ENCODE measurements at regions not wholly inside any gene's neighbourhood (a gene's known extent, or its start where the extent isn't known, plus 50 kb on each side); places are given as distances from the start of the nearest gene placed in this dataset.
"Not testable (repeated sequence)": the region's sequence is repeated elsewhere in the genome, so short reads cannot be mapped to it uniquely, and the experiment has no call there.

DNA sequence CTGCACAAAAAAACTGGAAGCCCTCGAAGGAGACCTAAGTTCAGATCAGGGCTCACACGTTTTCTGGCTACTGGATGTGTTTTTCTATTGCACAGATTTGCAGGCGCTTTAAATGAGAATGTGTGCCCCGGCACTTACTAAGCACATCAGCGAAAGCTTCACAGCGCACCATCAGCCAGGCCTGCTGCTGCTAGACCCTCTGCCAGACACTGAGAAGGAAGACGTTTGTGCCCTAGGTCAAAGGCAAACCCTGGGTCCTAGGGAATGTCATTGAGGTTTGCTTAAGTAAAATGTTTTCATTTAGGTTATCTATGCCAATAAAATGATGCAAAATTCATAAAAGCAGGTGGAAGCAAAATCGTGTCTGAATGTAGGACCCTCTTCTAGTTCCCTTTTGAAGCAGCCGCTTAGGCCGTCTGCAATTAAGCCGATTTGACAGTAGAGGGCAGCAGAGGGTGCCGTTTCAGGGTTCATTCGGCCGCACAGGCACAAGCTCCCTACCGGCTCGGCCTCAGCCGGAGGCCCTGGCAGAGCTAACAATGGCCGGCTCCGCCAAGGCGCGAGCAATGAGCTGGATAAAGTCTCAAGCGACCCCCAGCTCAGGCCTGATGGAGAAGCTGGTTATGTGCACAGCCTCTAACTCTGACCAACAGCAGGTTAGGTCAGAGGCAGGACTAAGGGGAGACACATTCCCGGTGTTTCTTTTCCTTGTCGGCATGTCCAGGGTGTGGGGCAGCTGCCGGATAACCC lies 107.2 kb upstream of the FOXA2 start:
- peak; percentile 66 for DNase-seq

DNA sequence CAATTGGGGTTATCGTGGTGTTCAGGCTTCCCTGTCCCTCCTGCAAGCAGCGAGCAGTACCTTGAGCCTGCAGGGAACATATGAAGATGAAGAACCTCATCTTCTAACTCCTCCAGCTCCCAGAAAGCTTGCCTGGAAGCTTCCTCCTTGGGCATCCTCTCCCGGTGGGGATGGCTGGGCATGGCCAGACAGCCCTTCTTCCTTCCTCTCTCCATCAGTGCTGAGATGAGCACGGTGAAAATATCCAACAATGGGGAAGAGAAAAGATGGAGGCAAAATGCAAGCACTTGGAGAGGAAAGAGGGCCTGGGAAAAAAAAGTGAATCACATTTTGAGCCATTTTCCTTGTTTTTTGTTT lies 107.7 kb upstream of the FOXA2 start:
- no peak for DNase-seq

DNA sequence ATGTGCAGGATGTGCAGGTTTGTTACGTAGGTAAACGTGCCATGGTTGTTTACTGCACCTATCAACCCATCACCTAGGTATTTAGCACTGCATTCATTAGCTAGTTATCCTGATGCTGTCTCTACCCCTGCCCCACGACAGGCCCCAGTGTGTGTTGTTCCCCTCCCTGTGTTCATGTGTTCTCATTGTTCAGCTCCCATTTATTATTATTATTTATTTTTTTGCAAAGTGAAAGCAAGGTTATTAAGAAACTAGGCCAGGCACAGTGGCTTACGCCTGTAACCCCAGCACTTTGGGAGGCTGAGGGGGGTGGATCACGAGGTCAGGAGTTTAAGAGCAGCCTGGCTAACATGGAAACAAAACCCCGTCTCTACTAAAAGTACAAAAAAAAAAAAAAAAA lies 108.2 kb upstream of the FOXA2 start:
- DNase-seq: not testable (repeated sequence)

DNA sequence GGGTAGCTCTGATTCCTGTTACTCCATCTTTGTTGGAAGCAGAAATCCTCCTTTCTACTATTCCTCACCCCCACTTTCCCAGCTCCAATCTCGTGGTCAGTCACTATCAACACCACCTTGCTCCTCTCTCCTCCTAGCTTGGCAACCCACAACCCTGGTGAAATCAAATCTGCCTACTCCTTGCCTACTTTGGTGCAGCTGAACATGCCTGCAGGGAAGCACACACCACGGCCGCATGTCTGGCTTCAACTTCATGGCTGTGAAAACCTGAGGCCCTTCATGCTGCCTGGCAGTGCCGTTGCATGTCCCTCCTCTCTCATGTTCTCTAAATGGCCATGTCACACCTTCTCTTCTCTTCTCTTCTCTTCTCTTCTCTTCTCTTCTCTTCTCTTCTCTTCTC lies 112.4 kb upstream of the FOXA2 start:
- no peak for DNase-seq

DNA sequence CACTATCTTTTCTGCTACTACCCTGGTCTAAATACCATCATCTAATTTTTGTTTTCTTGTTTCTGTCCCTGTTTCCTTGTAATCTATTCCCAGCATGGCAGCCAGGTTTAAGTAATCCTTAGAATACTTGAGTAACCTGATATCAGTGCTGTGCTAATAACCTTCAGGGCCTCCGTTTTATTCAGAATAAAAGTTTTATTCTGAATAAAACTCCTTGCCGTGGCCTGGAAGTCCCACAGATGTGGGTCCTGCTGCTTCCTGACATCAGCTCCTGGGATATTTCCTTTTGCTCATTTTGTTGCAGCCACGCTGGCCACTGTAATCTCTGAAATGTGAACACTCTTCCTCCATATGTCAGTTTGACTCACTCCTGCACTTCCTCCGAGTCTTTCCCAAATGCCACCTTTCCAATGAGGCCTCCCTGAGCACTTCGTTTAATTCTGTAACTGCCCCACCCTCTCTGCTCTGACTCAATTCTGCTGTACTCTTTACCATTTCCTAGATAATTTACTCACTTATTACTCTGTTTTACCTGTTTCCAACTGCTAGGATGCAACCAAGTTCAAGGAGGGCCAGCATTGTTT lies 114.0 kb upstream of the FOXA2 start:
- DNase-seq: no peak

DNA sequence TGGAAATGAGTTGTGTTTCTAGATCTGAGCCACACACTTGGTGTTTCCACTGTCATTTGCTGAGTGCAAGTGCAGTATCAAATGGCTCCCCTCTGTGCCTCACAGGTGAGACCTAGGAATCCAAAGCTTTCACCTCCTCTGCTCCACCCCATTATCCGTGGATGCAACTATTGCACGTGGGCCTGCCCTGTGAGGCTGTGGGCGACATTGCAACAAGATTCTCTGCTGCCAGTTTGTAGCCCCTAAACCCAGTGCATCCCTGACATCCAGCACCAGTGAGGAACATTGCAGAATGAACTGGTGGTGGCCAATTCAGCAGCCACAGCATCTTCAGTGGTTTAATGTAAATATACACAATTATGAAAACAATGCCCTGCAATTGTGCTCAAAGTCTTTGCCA lies 115.0 kb upstream of the FOXA2 start:
- no peak for DNase-seq

DNA sequence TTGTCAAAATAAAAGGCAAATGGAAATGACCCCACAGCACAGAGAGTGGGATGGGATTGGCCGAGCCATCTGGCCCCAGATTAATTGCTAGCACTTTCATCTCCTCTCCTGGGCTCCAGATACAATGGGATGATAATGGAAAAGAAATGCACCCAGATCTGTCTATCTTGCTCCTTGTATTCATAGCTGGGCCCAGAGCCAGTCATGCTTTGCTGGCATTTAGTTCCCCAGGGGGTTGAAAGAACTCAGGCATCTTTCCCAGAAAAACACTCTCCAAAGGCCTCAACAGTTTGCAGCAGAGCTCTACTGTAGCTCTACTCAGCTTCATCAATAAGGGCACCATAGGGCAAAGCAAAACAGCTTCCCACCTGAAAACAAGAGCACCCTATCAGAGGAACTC lies 116.0 kb upstream of the FOXA2 start:
- no peak for DNase-seq

DNA sequence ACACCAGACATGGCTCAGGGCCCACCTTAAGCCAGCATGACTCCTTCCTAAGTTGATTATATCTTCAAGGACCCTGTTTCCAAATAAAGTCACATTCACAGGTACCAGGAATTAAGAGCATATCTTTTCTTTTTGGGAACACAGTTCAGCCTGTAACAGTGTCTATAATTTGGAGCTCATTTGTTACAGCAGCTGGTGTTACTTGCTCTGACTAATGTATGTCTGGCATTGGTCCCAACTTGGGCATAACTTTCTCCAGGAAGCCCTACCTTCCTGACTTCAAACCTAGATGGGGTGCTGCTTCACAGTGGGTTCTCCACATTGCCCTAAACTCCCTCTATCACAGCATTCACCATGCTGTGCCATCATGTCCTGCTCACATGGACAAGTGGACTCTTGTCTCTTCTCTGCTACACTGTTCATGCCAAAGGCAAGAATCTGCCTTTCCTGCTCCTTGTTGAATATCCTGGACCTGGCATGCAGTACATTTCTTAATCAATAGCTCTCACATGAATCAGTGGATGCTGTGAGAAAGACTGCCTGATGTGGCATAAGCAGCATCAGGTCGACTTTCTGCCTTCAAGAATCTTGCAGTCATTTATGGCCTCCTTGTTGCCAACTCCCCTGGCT lies 117.4 kb upstream of the FOXA2 start:
- no peak for DNase-seq

DNA sequence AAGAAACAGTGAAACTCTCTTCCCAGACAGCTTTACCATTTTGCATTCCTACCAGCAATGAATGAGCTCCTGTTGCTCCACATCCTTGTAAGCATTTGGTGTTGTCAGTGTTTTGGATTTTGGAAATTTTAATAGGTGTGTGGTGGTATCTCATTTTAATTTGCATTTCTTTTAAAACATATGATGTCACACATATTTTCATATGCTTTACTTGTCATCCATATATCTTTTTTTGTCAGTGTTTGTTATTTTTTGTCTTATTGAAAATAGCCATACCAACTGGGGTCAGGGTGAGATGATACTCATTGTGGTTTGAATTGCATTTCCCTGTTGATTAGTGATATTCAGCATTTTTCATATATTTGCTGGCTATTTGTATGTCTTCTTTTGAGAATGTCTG lies 119.5 kb upstream of the FOXA2 start:
- no peak for DNase-seq

DNA sequence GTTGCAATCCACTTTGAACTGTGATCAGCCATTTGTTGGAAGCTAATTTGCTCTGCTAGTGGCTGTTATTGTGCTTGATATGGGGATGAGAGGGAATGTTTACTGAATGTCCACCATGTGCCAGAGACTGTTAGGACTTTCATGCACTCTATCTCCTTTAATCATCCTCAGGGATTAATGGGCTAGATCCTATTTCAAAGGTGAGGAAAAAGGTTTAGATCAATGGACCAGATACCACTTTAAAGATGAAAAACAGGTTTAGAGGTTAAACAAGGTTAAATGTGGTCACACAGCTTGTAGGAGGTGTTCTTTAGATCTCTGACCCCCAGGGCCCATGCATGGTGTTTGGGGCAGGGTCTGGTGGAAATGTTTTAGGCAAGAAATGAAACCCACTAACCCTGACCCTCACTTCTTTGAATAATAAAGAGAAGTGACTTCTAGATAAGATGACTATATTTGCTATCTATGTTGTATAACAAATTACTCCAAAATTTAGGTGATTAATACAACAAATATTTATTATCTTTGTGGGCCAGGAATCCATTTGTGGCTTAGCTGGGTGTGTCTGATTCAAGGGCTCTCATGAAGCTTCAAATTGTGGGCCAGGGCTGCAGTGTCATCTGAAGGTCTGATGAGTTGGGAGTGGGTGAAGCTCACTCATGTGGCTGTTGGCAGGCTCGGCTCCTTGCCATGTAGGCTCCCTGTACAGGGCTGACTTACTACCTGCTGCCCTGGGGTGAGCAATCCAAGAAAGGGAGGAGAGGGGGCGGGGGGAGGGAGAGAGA lies 127.8 kb upstream of the FOXA2 start:
- DNase-seq: no peak

DNA sequence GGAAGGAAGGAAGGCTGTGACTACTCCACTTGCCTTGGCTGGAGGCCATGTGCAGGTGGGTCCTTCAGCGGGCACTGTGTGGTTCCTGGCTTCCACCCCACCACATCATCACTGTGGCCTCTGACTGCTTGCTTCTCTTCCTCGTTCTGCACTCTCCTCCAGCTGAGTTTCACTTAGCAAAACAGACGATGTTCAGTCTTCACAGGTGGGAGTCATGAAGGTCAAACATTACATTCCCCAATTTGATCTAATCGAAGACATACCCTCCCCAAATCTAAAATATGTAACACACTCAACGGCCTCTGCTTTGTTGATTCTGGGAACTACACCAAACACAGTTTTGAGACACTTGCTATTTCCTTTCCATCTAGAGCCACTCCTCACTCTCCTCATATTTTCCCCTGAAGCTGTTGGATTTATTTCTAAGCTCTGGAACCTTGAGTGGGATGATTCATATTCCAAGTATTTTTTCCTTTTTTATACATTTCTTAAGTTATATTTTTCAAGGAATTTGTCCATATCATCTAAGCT lies 132.5 kb upstream of the FOXA2 start:
- DNase-seq: no peak

DNA sequence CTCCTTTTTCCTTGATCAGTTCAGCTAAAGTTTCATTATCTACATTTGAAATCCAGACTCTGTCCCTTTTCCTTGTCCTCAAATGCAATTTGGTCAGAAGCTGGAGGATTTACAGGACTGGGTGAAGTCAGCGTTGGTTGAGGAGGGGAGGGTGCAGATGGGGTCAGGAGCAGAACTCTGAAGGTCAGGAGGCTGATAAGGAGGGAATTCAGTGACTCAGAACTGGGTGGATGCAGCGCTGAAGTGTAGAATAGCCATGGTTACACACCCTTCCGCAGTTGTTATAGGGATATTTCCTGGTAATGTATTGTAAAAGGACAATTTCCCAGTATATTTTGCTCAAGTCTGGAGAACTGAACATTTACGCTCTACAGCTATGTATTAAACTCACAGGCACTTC lies 133.1 kb upstream of the FOXA2 start:
- DNase-seq: no peak

DNA sequence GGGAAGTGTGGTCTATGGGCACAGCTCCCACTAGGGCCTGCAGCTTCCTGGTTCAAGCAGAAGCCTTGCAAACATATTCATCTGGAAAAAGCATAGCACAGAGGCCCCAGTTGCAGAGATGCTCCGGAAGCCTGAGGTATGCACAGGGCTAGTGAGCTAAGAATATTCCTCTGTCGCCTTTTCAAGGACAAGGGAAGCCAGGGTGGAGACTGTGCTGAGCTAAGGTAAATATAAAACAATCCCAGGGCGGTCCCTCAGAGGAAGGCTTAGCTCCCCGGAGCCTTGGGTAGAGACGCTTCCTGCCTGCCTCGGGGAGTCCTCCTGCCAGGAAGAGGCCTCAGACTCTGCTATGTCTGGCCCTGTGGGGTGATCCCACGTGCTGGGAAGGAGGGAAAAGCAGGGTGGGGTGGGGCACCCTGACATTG lies 134.8 kb upstream of the FOXA2 start:
- DNase-seq: no peak

DNA sequence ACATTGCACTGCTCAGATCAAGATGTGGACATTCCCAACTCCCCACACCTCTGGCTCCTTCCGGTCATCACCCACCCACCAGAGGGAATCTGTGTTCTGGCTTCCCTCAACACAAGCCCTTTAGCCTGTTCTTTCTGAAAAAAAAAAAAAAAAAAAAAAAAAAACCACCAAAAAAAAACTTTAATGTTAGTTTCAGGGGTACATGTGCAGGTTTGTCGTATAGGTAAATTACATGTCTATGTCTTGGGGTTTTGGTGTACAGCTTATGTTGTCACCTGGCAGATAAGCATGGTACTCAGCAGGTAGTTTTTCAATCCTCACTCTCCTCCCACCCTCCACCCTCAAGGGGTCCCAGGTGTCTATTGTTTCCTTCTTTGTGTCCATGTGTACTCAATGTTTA lies 135.8 kb upstream of the FOXA2 start:
- DNase-seq: no peak

DNA sequence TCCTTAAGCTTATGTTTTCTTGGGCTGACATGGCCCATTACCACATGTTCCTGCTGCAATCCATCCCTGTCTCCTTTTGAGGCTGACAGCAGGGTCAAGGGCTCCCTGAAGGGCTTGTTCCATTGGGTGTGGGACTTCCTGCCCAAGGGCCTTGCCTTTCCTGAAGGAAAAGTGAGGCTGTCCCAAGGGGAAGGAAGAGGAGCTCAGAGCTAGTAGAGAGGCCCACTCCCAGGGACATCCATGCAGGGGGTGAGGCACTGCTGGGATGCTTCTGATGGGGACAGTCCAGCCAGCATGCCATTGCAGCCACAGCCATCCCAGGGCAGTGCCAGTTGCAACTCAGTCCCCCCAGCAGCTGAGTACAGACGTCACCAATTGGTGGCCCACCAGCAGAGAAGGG lies 138.4 kb upstream of the FOXA2 start:
- DNase-seq: no peak

DNA sequence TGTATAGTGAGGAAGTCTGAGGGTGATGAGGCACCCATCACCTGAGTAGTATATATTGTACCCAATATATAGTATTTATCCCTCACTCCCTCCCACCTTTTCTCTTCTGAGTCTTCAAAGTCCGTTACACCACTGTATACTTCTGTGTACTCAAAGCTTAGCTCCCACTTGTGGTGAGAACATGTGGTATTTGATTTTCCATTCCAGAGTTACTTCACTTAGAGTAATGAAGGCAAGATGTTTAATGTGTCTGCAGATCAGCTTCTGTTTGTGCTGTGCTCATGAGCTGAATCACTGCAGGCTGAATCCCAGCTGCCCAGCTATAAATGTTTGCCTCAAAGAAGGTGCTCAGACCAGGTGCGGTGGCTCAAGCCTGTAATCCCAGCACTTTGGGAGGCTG lies 139.3 kb upstream of the FOXA2 start:
- no peak for DNase-seq

DNA sequence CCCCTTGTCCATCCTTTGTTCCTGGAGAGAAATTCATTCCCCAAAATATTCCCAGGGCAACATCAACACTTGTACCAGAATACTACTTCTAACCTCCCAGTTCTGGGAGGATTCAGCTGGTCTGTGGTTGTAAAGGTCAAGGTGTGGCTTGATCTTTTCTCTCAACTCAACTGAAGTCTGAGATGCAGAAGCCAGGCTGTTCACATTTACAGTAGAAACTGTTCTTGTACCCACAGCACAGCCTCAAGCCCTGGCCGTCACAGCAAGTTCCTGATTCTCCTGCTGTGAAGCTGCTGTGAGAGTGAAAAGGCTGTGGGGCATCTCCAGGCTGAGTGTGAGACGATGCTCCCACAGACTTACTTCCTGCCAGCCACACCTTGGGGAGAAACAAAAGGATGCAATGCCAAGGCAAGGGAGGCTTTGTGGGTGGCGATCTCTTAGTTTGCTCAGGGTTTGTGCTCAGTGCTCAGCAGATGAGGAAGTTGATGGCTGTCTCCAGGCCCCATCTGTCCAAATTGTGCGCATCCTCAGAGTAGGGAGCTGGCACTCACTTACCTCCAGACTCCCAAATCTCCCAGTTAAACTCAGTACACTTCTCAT lies 143.9 kb upstream of the FOXA2 start:
- no peak for DNase-seq

DNA sequence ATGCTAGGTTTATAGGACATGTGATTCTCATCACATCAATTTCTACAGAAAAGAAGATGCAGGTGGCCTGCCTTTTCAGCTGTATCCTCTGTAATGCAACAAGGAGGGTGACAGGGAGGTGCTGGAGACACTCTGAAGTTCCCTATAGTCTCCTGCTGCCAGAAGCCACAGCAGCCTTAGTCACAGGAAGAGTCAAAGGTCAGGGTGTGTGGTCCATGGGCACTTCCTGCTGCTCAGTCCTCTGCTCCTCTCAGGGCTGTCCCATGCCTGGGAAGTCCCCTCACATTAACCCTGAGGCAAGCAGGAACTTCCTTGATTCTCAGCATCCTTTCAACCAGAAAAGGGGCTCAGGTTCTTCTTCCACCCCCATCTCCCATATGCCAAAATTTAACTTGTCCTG lies 144.8 kb upstream of the FOXA2 start:
- DNase-seq: peak; percentile 79

DNA sequence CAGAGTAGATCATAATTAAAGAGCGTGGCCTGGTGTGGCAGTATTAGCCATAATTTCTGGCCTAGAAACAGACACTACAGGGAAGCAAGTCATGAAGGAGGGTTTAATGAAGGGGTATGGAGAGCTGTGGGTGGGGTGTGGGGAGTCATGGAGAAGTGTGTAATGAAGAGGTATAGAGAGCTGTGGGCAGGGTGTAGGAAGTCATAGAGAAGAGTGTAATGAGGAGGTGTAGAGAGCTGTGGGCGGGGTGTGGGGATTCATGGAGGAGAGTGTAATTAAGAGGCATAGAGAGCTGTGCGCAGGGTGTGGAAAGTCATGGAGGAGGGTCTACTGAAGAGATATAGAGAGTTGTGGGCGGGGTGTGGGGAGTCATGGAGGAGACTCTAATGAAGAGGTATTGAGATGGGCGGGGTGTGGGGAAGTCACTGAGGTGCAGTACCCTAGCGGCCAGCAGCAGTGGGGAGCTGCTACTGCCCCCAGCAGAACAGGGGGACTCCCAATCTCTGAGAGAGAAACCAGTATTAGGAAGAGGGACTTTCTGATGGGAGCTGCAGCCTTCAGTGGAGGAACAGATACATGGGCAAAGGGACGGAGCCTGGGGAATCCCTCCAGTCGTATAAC lies 145.4 kb upstream of the FOXA2 start:
- DNase-seq: no peak

DNA sequence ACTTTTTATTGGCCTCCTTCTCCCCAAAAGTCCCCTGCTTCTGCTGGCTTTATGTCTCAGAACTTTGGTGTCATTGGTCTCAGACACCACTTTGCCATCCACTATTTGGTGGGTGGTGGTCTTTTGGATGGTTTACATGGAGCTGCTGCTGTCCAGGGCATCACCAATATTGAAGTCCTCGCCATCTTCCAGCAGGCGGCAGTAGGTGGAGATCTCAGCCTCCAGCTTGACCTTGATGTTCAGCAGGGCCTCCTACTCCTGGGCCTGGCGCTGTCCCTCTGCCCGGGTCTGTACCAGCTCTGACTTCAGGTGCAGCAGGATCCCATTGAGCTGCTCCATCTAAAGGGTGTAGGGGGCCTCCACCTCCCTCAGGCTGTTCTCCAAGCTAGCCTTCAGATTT lies 148.4 kb upstream of the FOXA2 start:
- DNase-seq: no peak

DNA sequence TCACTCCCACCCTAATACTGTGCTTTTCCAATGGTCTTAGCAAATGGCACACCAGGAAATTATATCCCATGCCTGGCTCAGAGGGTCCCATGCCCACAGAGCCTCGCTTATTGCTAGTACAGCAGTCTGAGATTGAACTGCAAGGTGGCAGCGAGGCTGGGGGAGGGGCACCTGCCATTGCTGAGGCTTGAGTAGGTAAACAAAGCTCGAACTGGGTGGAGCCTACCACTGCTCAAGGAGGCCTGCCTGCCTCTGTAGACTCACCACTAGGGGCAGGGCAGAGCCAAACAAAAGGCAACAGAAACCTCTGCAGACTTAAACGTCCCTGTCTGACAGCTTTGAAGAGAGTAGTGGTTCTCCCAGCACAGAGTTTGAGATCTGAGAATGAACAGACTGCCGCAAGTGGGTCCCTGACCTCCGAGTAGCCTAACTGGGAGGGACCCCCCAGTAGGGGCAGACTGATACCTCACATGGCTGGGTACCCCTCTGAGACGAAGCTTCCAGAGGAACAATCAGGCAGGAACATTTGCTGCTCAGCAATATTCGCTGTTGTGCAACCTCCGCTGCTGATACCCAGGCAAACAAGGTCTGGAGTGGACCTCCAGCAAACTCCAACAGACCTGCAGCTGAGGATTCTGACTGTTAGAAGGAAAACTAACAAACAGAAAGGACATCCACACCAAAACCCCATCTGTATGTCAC lies 150.7 kb upstream of the FOXA2 start:
- peak; percentile 4 for DNase-seq

DNA sequence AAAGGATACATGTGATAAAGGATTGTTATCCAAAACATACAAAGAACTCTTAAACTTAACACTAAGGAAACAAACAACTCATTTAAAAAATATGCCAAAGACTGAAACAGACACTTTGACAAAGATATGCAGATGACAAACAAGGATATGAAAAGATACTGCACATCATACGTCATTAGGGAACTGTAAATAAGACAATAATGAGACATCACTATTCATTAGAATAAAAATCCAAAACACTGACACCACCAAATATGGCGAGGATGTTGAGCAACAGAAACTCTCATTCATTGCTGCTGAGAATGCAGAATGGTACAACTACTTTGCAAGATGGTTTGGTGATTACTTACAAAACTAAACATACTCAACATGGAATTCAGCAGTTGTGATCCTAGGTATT lies 156.5 kb upstream of the FOXA2 start:
- no peak for DNase-seq
